Stimulated activated CD4-positive, alpha-beta T cell treated with anti-CD3 and anti-CD28 coated beads, TNF-alpha, amount 100 ng/mL, for 4 hours (primary cell): ENCODE measurements at regions not wholly inside any gene's neighbourhood (a gene's known extent, or its start where the extent isn't known, plus 50 kb on each side); places are given as distances from the start of the nearest gene placed in this dataset.

Source experiments
- DNase-seq, 3 experiments: peaks; one replicate each; pipeline ENCODE4 v3.0.0-alpha.2; 2020; ENCODE audit warnings: low read depth in 3 of 3

- no peak for DNase-seq
These were observed 475.2 kb upstream of the USP24 start for GRCh38 chr1:55690366-55690765.

GRCh38 chr1:55689800-55690199 lies 474.6 kb upstream of the USP24 start:
- DNase-seq, result no peak

- DNase-seq, result no peak
These were observed 470.4 kb upstream of the USP24 start for GRCh38 chr1:55685560-55685959.

- DNase-seq, result no peak
These were observed 469.0 kb upstream of the USP24 start for GRCh38 chr1:55684131-55684650.

- no peak for DNase-seq
These were observed 467.0 kb upstream of the USP24 start for GRCh38 chr1:55682198-55682597.

- no peak for DNase-seq
These were observed 464.8 kb upstream of the USP24 start for GRCh38 chr1:55679971-55680370.

DNA sequence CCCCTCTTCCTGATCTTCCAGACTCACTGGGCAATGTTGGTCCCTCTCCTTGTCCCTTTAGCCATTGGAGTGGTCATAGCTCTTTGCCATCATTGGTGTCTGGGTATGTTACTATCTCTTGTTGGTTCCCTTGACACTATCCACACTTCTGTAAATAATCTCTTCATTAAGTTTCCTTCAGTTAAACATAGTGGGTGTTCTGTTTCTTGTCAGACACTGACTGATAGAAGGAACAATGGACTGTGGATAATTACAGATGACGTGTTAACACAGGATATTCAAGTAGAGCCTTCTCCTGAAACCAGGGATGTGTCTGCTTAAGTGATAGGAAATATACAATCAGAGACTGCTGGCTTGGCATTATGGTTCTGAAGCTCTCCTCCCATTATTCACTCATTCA lies 458.3 kb upstream of the USP24 start:
- DNase-seq, result no peak

- no peak for DNase-seq
These were observed 455.3 kb upstream of the USP24 start for GRCh38 chr1:55670331-55671082.

GRCh38 chr1:55669293-55669692 lies 454.1 kb upstream of the USP24 start:
- DNase-seq, result no peak

GRCh38 chr1:55662875-55663274 lies 447.7 kb upstream of the USP24 start:
- no peak for DNase-seq

DNA sequence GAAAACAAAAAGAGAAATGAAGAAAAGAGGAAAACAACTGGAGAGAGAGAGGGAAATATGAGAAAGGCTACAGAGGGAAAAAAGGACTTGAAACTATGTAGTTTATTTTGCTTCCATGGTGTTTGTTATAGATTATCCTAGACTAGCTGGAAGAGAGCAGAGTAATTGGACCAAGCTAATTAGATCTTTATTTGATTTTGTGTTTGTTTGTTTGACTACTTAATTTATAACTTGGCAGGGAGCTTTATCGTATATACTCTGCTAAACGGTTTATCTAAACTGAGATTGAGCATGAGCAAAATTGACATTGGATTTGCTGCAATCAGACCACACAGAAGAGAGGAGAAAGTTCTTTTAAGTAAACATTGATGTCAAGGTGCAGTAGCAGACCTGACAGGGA lies 443.8 kb upstream of the USP24 start:
- DNase-seq, result no peak

- no peak for DNase-seq
These were observed 439.6 kb upstream of the USP24 start for GRCh38 chr1:55654750-55655149.

GRCh38 chr1:55654171-55654570 lies 439.0 kb upstream of the USP24 start:
- no peak for DNase-seq

- DNase-seq, result no peak
These were observed 435.3 kb upstream of the USP24 start for GRCh38 chr1:55650444-55650843.

DNA sequence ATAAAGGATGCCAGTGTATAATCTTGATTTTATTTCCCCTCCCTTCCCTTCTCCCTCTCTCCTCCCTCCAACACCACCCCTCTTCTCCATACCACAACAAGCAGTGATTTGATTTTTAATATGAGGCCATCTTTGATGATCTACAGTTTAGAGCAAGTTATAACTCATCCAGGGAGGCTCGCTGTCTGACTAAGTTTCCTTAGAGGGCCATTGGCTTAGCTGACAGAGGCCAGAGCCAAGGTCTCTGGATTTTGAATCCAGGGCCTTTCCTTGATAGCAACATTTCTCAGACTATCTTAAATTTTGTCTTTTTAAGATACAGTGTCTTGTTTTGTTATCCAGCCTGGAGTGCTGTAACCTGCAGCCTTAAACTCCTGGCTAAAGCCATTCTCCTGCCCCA lies 431.0 kb upstream of the USP24 start:
- DNase-seq, result no peak

- no peak for DNase-seq
These were observed 430.1 kb upstream of the USP24 start for GRCh38 chr1:55645270-55645669.

- DNase-seq, result no peak
These were observed 426.8 kb upstream of the USP24 start for GRCh38 chr1:55641947-55642346.

DNA sequence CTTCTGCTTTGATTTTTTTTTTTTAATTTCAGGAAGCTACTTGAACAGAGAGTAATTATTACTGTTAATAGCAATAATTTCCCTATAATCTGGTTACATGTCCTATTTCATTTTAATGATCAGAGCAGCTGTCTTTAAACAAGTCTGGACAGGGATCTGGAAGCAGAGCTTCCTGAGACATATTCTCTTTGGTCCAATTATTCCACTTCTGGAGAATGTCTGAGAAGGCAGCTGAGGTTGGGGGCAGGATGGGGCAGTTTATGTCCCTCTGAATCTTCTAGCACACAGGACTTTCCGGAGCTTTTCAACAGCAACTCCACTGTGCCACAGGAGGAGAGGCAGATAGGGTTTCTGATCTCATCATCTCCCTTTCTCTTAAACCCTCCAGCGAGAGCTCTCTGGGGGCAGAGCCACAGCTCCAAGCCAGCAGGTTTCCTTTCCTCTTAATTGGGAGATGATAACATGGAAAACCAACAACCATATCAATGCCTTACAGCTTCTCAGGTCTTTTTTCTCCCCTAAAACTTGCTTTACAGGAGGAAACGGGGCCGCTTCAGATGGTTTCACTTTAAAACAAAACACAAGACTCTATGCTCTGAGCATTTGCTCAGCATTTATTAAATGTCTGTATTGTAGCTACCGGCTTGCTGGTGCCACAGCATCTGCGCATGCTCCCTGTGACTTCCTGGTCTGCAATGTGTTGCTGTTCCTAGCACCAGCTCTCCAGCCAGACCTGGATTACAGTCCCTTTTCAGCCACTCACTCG lies 425.7 kb upstream of the USP24 start:
- peak in 1 of 3 experiments; percentile 4 for DNase-seq

GRCh38 chr1:55639526-55639925 lies 424.4 kb upstream of the USP24 start:
- DNase-seq, result no peak

DNA sequence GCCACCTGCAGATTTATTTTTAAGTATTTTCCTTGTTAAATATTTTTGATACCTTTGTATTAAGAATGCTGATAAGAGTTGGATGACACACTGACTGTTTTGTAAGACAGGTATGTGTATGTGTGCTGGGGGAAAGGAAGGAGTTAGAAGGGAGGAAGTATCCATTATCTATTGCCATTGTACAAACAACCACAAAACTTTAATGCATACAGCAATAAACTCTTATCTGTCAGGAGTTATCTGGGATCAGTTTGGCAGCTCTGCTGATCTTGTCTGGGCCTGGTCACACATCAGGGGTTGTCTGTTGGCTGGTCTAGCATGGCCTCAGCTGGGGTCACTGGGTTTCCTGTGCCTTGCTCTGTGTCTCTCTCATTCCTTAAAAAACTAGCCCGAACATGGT lies 423.9 kb upstream of the USP24 start:
- DNase-seq, result no peak

- no peak for DNase-seq
These were observed 421.5 kb upstream of the USP24 start for GRCh38 chr1:55636696-55637095.

DNA sequence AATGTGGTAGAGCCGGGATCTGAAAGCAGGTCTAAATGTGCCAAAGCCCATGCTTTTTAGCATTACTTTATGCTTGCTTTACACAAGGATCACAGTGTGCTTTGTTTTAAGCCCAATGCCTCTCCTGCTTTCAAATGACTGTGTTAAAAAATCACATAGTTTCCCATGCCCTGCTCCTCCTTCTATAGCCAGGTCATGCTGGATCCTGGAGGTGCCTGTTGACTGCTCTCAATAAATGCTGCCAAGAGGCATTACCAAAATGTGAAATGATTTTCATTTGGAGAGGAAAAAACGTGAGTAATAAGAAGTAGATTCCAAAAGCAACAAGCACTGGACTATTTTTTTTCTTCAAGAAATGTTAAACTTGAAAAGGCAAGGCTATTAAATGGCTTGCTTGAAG lies 420.7 kb upstream of the USP24 start:
- no peak for DNase-seq

DNA sequence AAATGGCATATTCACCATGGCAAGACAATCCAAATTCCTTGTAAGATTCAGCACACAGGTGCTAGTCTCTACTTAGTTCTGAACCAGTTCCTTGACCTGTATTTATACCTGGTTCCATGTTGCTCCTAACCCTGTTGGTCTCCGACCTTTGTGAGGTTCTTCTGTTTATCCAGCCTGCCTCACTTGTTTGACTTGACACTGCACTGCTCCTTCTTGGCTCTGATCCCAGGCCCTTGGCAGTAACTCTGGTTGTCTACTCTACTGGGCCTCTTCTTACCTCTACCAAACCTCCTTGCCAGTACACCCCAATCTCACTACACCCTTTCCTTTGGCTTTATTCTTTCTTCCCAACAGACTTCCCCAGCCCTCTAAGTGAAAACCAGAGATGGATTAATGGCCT lies 419.4 kb upstream of the USP24 start:
- no peak for DNase-seq
